ENCODE measurements at regions not wholly inside any gene's neighbourhood (a gene's known extent, or its start where the extent isn't known, plus 50 kb on each side); places are given as distances from the start of the nearest gene placed in this dataset.

DNA sequence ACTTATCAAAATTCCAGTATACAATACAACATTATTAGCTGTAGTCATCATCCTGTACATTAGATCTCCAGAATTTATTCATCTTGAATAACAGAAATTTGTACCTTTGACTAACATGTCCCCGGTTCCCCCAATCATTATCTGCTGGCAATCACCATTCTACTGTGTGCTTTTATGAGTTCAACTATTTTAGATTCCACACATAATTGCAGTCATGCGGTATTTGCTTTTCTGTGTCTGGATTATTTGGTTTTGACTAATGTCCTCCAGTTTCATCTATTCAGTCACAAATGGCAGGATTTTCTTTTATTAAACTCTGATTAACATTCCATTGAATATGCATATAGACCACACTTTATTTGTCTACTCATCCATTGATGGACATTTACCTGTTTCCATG is 530.7 kb upstream of the SLITRK1 start:
- TF ChIP-seq EZH2 (IDR thresholded peaks at IDR 0.05; ENCODE audit: borderline replicate concordance): no peak
- TF ChIP-seq, protein P1, sequence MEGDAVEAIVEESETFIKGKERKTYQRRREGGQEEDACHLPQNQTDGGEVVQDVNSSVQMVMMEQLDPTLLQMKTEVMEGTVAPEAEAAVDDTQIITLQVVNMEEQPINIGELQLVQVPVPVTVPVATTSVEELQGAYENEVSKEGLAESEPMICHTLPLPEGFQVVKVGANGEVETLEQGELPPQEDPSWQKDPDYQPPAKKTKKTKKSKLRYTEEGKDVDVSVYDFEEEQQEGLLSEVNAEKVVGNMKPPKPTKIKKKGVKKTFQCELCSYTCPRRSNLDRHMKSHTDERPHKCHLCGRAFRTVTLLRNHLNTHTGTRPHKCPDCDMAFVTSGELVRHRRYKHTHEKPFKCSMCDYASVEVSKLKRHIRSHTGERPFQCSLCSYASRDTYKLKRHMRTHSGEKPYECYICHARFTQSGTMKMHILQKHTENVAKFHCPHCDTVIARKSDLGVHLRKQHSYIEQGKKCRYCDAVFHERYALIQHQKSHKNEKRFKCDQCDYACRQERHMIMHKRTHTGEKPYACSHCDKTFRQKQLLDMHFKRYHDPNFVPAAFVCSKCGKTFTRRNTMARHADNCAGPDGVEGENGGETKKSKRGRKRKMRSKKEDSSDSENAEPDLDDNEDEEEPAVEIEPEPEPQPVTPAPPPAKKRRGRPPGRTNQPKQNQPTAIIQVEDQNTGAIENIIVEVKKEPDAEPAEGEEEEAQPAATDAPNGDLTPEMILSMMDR (IDR thresholded peaks at IDR 0.05; ENCODE audit: poor library complexity): no peak
